Tibial nerve (tissue), 4 donors: ENCODE measurements at regions not wholly inside any gene's neighbourhood (a gene's known extent, or its start where the extent isn't known, plus 50 kb on each side); places are given as distances from the start of the nearest gene placed in this dataset.

ENCODE experiments used
- DNase-seq, 2 donors: peaks; one replicate each; pipeline ENCODE4 v3.0.0-alpha.2; 2019; ENCODE audit warnings: low spot score in 2 of 2
- H3K27ac ChIP-seq, 4 donors: fragments of 200-600 bp; sonication (generic) in 3 of 4; one replicate each; pipeline ENCODE4 v1.5.1; 2017 to 2019; ENCODE audit warnings: mild to moderate bottlenecking in 1 of 4
- H3K27me3 ChIP-seq, 2 donors: fragments of 200-600 bp; sonication (generic) in 1 of 2; one replicate each; pipeline versions ENCODE4 v1.5.1 to v1.6.0; 2017 to 2019
- H3K36me3 ChIP-seq, 3 donors: fragments of 200-600 bp; sonication (generic); one replicate each; pipeline ENCODE4 v1.5.1; 2018 to 2019
- H3K4me1 ChIP-seq, 4 donors: fragments of 200-600 bp; sonication (generic) in 3 of 4; one replicate each; pipeline ENCODE4 v1.5.1; 2017 to 2019
- H3K4me3 ChIP-seq, 4 donors: fragments of 200-600 bp; sonication (generic) in 3 of 4; one replicate each; pipeline ENCODE4 v1.5.1; 2017 to 2019; ENCODE audit warnings: mild to moderate bottlenecking in 1 of 4, moderate library complexity in 1 of 4
- H3K9me3 ChIP-seq, 4 donors: fragments of 200-600 bp; sonication (generic) in 3 of 4; one replicate each; pipeline ENCODE4 v1.5.1; 2017 to 2019
- CTCF ChIP-seq, 5 experiments: fragments of 200-600 bp in 3 of 5; fragments of 450-650 bp in 2 of 5; sonication (generic) in 3 of 5; IDR thresholded peaks; one replicate each; pipeline ENCODE4 v1.5.1; 2016 to 2019; ENCODE audit warnings: antibody characterized with exemption in 5 of 5, mild to moderate bottlenecking in 3 of 5, moderate library complexity in 2 of 5
- EP300 ChIP-seq, 2 donors: sonication (generic); formaldehyde crosslinking; IDR thresholded peaks; one replicate each; pipeline ENCODE4 v1.6.1; 2017; ENCODE audit warnings: antibody characterized with exemption in 2 of 2, mild to moderate bottlenecking in 1 of 2
- POLR2A ChIP-seq, 2 donors: fragments of 450-650 bp; IDR thresholded peaks; one replicate each; pipeline ENCODE4 v1.6.1; 2017; ENCODE audit warnings: antibody characterized with exemption in 2 of 2, mild to moderate bottlenecking in 2 of 2, moderate library complexity in 2 of 2
- WGBS, 2 donors: methylation state at CpG; one replicate each; pipeline ENCODE4 v1.1.5; 2018; 5-methylcytosine and 5-hydroxymethylcytosine counted together

GRCh38 chr9:80945436-80945835, 743.9 kb downstream of the TLE1 start:
- no peak for TF ChIP-seq POLR2A (IDR thresholded peaks at IDR 0.05)
- no peak for TF ChIP-seq CTCF (IDR thresholded peaks at IDR 0.05)
- TF ChIP-seq EP300 (IDR thresholded peaks at IDR 0.05) = no peak
- WGBS, 2 donors = 86 to 92% methylated on average over 2 of the region's 2 CpGs

GRCh38 chr9:80937645-80938044, 751.7 kb downstream of the TLE1 start:
- TF ChIP-seq EP300 (IDR thresholded peaks at IDR 0.05) = no peak
- no peak for TF ChIP-seq POLR2A (IDR thresholded peaks at IDR 0.05)
- TF ChIP-seq CTCF (IDR thresholded peaks at IDR 0.05) = no peak
- H3K36me3 ChIP-seq = no peaks in the 10 kb centered on the region
- DNase-seq = no peak
- no peak overlapping the region for H3K4me3 ChIP-seq
- no peaks in the 10 kb centered on the region for H3K9me3 ChIP-seq
- 96 to 97% methylated on average over 1 of the region's 1 CpG for WGBS, 2 donors
- H3K27me3 ChIP-seq = no peaks in the 10 kb centered on the region
- H3K27ac ChIP-seq = no peak overlapping the region
- H3K4me1 ChIP-seq = peaks cover 0 to 14% (median 4%) of the 10 kb centered on the region in 4 donors

More at GRCh38 chr9:80945436-80945835, 743.9 kb downstream of the TLE1 start:
- H3K9me3 ChIP-seq = no peaks in the 10 kb centered on the region
- peaks cover 0 to 19% (median 5%) of the 10 kb centered on the region in 4 donors for H3K4me1 ChIP-seq
- no peaks in the 10 kb centered on the region for H3K27me3 ChIP-seq
- no peak overlapping the region for H3K4me3 ChIP-seq
- no peaks in the 10 kb centered on the region for H3K36me3 ChIP-seq
- H3K27ac ChIP-seq = no peak overlapping the region
- DNase-seq = no peak

DNA sequence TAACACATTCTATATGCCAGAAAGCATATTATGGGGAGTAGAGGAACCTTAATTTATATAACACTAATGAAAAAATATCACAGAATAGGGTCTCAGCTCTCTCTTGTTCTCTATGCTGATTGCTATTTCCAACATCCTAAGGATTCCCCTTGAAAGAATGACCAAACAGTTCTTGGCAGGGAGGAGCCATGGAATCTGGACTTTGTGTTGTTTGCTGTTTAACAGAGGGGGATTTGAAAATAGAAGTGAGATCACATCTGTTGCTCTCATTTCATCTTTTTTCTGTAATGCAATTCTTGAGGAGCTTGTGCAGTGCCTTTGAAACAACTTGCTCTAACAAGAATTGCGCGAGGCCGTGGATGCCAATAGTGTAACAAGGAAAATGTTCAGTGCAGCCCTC, 755.3 kb downstream of the TLE1 start:
- 34 to 42% methylated on average over 3 of the region's 3 CpGs for WGBS, 2 donors
- no peak for DNase-seq
- Histone ChIP-seq H3K4me3 (no peak overlapping the region), H3K27me3 (no peaks in the 10 kb centered on the region), H3K4me1 (peaks cover 0 to 22% (median 4%) of the 10 kb centered on the region in 4 donors), H3K9me3 (no peaks in the 10 kb centered on the region), H3K27ac (peak overlapping the region in 2 of 4 donors; percentile 58 to 72), H3K36me3 (no peaks in the 10 kb centered on the region)
- TF ChIP-seq CTCF (IDR thresholded peaks at IDR 0.05) (no peak), POLR2A (IDR thresholded peaks at IDR 0.05) (no peak), EP300 (IDR thresholded peaks at IDR 0.05) (no peak)

DNA sequence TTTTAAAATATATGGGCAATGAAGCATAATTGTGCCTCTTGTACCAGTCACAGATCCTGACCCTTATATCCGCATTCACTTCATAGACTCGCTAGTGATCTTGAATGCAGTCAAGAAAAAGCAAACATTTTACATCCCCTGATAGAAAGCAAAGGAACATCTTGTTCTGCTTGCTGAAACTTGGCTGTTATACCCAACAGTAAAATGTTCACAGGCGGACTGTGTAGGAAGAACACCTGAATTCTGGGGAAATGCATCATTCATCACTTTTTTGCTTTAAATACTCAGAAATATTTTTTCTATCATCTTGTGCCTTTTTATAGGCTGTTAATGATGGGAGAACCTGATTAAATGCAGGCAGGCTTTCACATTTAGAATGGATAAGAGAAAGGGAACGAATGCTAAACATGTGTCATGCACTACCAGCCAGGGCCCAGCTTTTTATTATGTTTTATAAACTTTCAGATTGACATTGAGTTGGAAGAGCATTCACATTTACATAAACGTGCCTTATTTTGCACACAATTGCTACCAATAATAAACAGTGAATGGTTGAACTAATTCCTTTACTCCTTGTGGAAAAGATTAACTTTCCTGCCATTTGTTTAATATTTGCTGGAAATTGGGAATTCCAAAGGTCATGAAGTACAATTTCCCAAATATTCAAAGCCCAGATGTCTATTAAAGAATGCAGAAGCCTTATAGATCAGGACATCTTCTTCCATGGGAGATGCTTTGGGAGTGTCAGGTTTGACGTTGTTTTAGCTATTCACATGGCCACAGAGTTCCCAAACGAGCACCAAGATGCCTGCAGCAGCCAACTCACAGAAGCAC, 756.2 kb downstream of the TLE1 start:
- Histone ChIP-seq H3K36me3 (no peaks in the 10 kb centered on the region), H3K4me1 (peaks cover 0 to 22% (median 4%) of the 10 kb centered on the region in 4 donors), H3K4me3 (no peak overlapping the region), H3K27ac (peak overlapping the region in 2 of 4 donors; percentile 58 to 72), H3K27me3 (no peaks in the 10 kb centered on the region), H3K9me3 (no peaks in the 10 kb centered on the region)
- 71 to 78% methylated on average over 7 of the region's 7 CpGs for WGBS, 2 donors
- DNase-seq = no peak
- TF ChIP-seq POLR2A (IDR thresholded peaks at IDR 0.05) (no peak), EP300 (IDR thresholded peaks at IDR 0.05) (peak in 1 of 2 donors; percentile 56)

DNA sequence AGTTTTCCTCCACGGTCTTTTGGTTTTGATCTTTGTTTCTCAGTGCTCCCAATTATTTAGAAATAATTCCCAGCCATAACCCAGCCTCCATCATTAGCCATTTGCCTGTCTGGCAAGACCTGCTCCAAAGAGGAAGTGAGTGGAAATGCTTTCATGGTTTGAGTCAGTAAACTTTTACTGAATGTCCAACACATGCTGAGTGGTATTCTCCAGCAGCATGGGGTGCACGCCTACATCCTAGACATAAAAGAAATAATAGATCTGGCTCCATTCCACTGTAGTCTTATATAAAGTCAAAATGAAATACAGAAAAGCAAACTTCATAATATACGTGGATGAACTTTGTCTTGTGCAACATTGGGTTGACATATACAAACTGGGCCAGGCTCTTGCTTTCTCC, 757.2 kb downstream of the TLE1 start:
- TF ChIP-seq CTCF (IDR thresholded peaks at IDR 0.05) (no peak), EP300 (IDR thresholded peaks at IDR 0.05) (no peak), POLR2A (IDR thresholded peaks at IDR 0.05) (no peak)
- H3K27me3 ChIP-seq = no peaks in the 10 kb centered on the region
- H3K36me3 ChIP-seq = no peaks in the 10 kb centered on the region
- no peaks in the 10 kb centered on the region for H3K9me3 ChIP-seq
- peak overlapping the region in 2 of 4 donors; percentile 20 to 72 for H3K27ac ChIP-seq
- no peak overlapping the region for H3K4me3 ChIP-seq
- H3K4me1 ChIP-seq = peaks cover 0 to 22% (median 4%) of the 10 kb centered on the region in 4 donors
- WGBS, 2 donors = 45 to 52% methylated on average over 3 of the region's 3 CpGs
- DNase-seq = no peak
